K562 (cell line): ENCODE measurements at regions not wholly inside any gene's neighbourhood (a gene's known extent, or its start where the extent isn't known, plus 50 kb on each side); places are given as distances from the start of the nearest gene placed in this dataset.

Source experiments
- ATAC-seq: fragments of 200-7000 bp; cut with Tn5 transposase; 3 replicates; pipeline ENCODE4 v1.9.1; 2020; ENCODE audit warnings: moderate library complexity
- BruUV-seq: library from RNA; stranded (reverse); fragments of 400-500 nt; replicated peaks from 2 replicates; lab custom pipeline; 2021; lab: Mats Ljungman, UMichigan
- CTCF ChIA-PET: fragments of 300-600 bp; formaldehyde crosslinking; extraction: SDS; loops from one replicate; lab custom pipeline; 2021; ENCODE audit warnings: low intra/inter-chr PET ratio; lab: Yijun Ruan, JAX
- POLR2A ChIA-PET: fragments of 300-600, 350-650 bp; sonication (Branson Sonifier 250); formaldehyde crosslinking; extraction: SDS; loops from one replicate; lab custom pipeline; 2021; ENCODE audit warnings: antibody characterized with exemption, inconsistent platforms; lab: Yijun Ruan, JAX
- DNase-seq, 4 experiments: peaks; one replicate each; pipeline versions ENCODE4 v3.0.0 to v3.0.0-alpha.2; 2011 to 2018; ENCODE audit warnings: low spot score in 3 of 4, mixed read lengths in 3 of 4; ENCODE audit errors: extremely low read depth in 1 of 4
- FAIRE-seq: peaks from 2 replicates; lab custom pipeline; 2011; peaks lifted over from hg19 to GRCh38; lab: Jason Lieb, UNC
- H2AFZ ChIP-seq: 2 replicates; pipeline ENCODE4 v1.6.0; 2011; ENCODE audit warnings: low read depth, low read length, control low read depth, inconsistent platforms
- H3K27ac ChIP-seq: fragments of 200-600 bp; 3 replicates; pipeline ENCODE4 v1.8.0; 2011; ENCODE audit warnings: low read depth, mild to moderate bottlenecking, control low read depth, inconsistent platforms, low read length, moderate library complexity, mixed read lengths; ENCODE audit errors: extremely low read depth
- H3K27me3 ChIP-seq, 2 experiments: fragments of 300-600 bp in 1 of 2; 2 replicates in 1 of 2; 3 replicates in 1 of 2; pipeline versions ENCODE4 v1.6.0 to v1.8.0; 2011; ENCODE audit warnings: inconsistent platforms in 2 of 2, low read length in 2 of 2, mild to moderate bottlenecking in 1 of 2, mixed read lengths in 1 of 2, moderate library complexity in 1 of 2; ENCODE audit not compliant: control insufficient read depth in 2 of 2, insufficient read depth in 2 of 2
- H3K36me3 ChIP-seq: fragments of 300-600 bp; 3 replicates; pipeline ENCODE4 v1.8.0; 2011; ENCODE audit warnings: mild to moderate bottlenecking, low read length, inconsistent platforms; ENCODE audit not compliant: control insufficient read depth, insufficient read depth
- H3K4me1 ChIP-seq, 2 experiments: fragments of 200-600 bp in 1 of 2; replicated peaks in 1 of 2; 2 replicates in 1 of 2; 3 replicates in 1 of 2; pipeline versions ENCODE4 v1.5.1 to v1.8.0; 2011; ENCODE audit warnings: inconsistent platforms in 2 of 2, low read length in 2 of 2, mild to moderate bottlenecking in 1 of 2, mixed read lengths in 1 of 2, moderate library complexity in 1 of 2; ENCODE audit not compliant: control insufficient read depth in 2 of 2, insufficient read depth in 2 of 2
- H3K4me2 ChIP-seq: 2 replicates; pipeline ENCODE4 v1.6.1; 2011; ENCODE audit warnings: low read length, control low read depth, inconsistent platforms, mixed read lengths; ENCODE audit not compliant: insufficient read depth
- H3K4me3 ChIP-seq: fragments of 200-600 bp; sonication (generic), shearing (Covaris generic); 2 replicates; pipeline ENCODE4 v1.5.1; 2016; ENCODE audit warnings: control low read depth, inconsistent platforms
- H3K79me2 ChIP-seq: fragments of 200-600 bp; 3 replicates; pipeline ENCODE4 v1.8.0; 2011; ENCODE audit warnings: low read length, inconsistent platforms; ENCODE audit not compliant: control insufficient read depth, insufficient read depth
- H3K9ac ChIP-seq, 2 experiments: 2 replicates each; pipeline versions ENCODE4 v1.6.0 to v1.6.1; 2011; ENCODE audit warnings: low read depth in 2 of 2, low read length in 2 of 2, control low read depth in 1 of 2, inconsistent platforms in 1 of 2, mild to moderate bottlenecking in 1 of 2, mixed read lengths in 1 of 2; ENCODE audit not compliant: insufficient read depth in 1 of 2
- H3K9me1 ChIP-seq: one replicate; pipeline ENCODE4 v1.6.0; 2011; ENCODE audit warnings: inconsistent platforms, mild to moderate bottlenecking, low read length, moderate library complexity; ENCODE audit not compliant: control insufficient read depth, insufficient read depth
- H3K9me3 ChIP-seq: replicated peaks from 2 replicates; pipeline ENCODE4 v1.5.1; 2011; ENCODE audit warnings: low read depth, low read length, inconsistent platforms; ENCODE audit not compliant: control insufficient read depth, insufficient read depth
- H4K20me1 ChIP-seq: replicated peaks from 2 replicates; pipeline ENCODE4 v1.6.1; 2011; ENCODE audit warnings: low read length, inconsistent platforms, mixed read lengths; ENCODE audit not compliant: control insufficient read depth, insufficient read depth
- ELF1 ChIP-seq: fragments of 200-800 bp; sonication (Bioruptor generic); IDR thresholded peaks from 2 replicates; pipeline ENCODE4 v1.6.1; 2016; ENCODE audit warnings: missing genetic modification characterization, missing compliant biosample characterization
- EP300 ChIP-seq: IDR thresholded peaks from 2 replicates; pipeline ENCODE4 v1.6.1; 2012; ENCODE audit warnings: low read length, improper control_type of control experiment
- EP400 ChIP-seq: fragments of 450-650 bp; IDR thresholded peaks from 2 replicates; pipeline ENCODE4 v1.6.1; 2017; ENCODE audit warnings: antibody characterized with exemption, mild to moderate bottlenecking, moderate library complexity
- FOXK1 ChIP-seq: sonication (generic); formaldehyde crosslinking; IDR thresholded peaks from 2 replicates; pipeline ENCODE4 v1.8.0; 2022; ENCODE audit warnings: missing genetic modification reagents, mild to moderate bottlenecking, borderline replicate concordance
- KAT7 ChIP-seq: sonication (generic); formaldehyde crosslinking; IDR thresholded peaks from 2 replicates; pipeline ENCODE4 v1.8.0; 2022; ENCODE audit warnings: missing genetic modification reagents, mild to moderate bottlenecking, borderline replicate concordance
- TFAM ChIP-seq: fragments of 250-450 bp; sonication (Bioruptor Pico); conservative IDR thresholded peaks from 2 replicates; pipeline ENCODE4 v1.5.0; 2021; ENCODE audit warnings: mild to moderate bottlenecking, moderate library complexity
- ZNF324 ChIP-seq: fragments of 250-450 bp; sonication (Bioruptor Pico); IDR thresholded peaks from 2 replicates; pipeline ENCODE4 v1.4.0; 2020; ENCODE audit warnings: mild to moderate bottlenecking
- ZNF644 ChIP-seq: fragments of 200-800 bp; sonication (Bioruptor generic); IDR thresholded peaks from 2 replicates; pipeline ENCODE4 v1.6.1; 2016; ENCODE audit warnings: low read depth, missing genetic modification characterization, missing compliant biosample characterization
- ZNF707 ChIP-seq: fragments of 250-450 bp; sonication (Bioruptor Pico); conservative IDR thresholded peaks from 2 replicates; pipeline ENCODE4 v1.8.0; 2022; ENCODE audit warnings: inconsistent platforms, mild to moderate bottlenecking, moderate library complexity
- WGBS: fragments of 100-300 bp; shearing (Covaris generic); methylation state at CpG from one replicate; pipeline ENCODE4 v1.1.6; 2016; ENCODE audit warnings: low coverage, mixed read lengths; ENCODE audit not compliant: insufficient coverage; ENCODE audit errors: missing lambda C conversion rate; 5-methylcytosine and 5-hydroxymethylcytosine counted together
- in situ Hi-C: fragments of 300-500 bp; cut with MboI; formaldehyde crosslinking; loops from 4 replicates; pipeline ENCODE4 v1.15.0; 2018; ENCODE audit warnings: inconsistent platforms, mixed read lengths
- intact Hi-C: fragments of 100-400 bp; cut with micrococcal nuclease; formaldehyde crosslinking; loops from 2 replicates; pipeline ENCODE4 v1.14.2; 2022
- TF ChIP-seq, protein P1 (sequence below): sonication (generic); formaldehyde crosslinking; IDR thresholded peaks from 2 replicates; pipeline ENCODE4 v1.9.0; 2022; ENCODE audit warnings: mild to moderate bottlenecking, missing genetic modification reagents
- TF ChIP-seq, protein P2 (sequence below): fragments of 450-650 bp; IDR thresholded peaks from 2 replicates; pipeline ENCODE4 v1.6.1; 2018; ENCODE audit warnings: mild to moderate bottlenecking, low read depth; ENCODE audit not compliant: partially characterized antibody

DNA sequence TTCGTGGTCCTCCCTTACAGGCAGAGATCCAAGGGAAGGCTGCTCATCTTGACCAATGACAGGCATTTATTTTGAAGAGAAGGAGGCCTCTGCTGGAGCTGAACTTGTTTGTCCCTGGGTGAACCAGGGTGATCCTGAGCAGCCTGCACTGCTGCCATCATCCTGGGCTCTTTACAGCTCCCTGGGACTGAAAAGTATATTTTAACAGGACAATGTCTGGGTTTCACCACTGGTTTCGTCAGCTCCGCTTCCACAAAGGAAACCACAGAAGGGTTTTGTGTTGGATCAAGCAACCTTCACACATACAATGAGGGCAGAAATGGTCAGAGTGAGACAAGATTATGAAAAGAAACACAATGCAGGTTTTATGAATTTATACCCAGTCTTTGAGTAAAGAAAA, 400.7 kb upstream of the TPM1 start:
- Histone ChIP-seq H4K20me1 (no peaks in the 10 kb centered on the region), H3K9me1 (no peaks in the 10 kb centered on the region), H3K79me2 (no peaks in the 10 kb centered on the region), H3K27me3 (peaks cover 0 to 9% of the 10 kb centered on the region in 2 experiments; a peak in 2 of 5 replicates), H3K36me3 (no peaks in the 10 kb centered on the region), H3K9me3 (no peaks in the 10 kb centered on the region), H3K9ac (no peak overlapping the region), H2AFZ (no peak overlapping the region), H3K4me2 (no peak overlapping the region), H3K27ac (no peak overlapping the region), H3K4me3 (no peak overlapping the region), H3K4me1 (no peaks in the 10 kb centered on the region)
- no peak for FAIRE-seq
- intact Hi-C loops (no loop called here), in situ Hi-C loops (no loop called here)
- 0% methylated on average over 3 of the region's 3 CpGs for WGBS
- no peak for ATAC-seq
- no peak for DNase-seq
- TF ChIP-seq ZNF644 (tag) (no peak), FOXK1 (no peak), TFAM (CRISPR knock-in tag) (no peak), ELF1 (tag) (no peak), KAT7 (CRISPR knock-in tag) (no peak), EP300 (no peak), EP400 (no peak), ZNF324 (CRISPR knock-in tag) (no peak), ZNF707 (CRISPR knock-in tag) (no peak)
- TF ChIP-seq, protein P1, sequence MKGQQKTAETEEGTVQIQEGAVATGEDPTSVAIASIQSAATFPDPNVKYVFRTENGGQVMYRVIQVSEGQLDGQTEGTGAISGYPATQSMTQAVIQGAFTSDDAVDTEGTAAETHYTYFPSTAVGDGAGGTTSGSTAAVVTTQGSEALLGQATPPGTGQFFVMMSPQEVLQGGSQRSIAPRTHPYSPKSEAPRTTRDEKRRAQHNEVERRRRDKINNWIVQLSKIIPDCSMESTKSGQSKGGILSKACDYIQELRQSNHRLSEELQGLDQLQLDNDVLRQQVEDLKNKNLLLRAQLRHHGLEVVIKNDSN = no peak
- TF ChIP-seq, protein P2, sequence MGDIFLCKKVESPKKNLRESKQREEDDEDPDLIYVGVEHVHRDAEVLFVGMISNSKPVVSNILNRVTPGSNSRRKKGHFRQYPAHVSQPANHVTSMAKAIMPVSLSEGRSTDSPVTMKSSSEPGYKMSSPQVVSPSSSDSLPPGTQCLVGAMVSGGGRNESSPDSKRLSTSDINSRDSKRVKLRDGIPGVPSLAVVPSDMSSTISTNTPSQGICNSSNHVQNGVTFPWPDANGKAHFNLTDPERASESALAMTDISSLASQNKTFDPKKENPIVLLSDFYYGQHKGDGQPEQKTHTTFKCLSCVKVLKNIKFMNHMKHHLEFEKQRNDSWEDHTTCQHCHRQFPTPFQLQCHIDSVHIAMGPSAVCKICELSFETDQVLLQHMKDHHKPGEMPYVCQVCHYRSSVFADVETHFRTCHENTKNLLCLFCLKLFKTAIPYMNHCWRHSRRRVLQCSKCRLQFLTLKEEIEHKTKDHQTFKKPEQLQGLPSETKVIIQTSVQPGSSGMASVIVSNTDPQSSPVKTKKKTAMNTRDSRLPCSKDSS = no peak
- ChIA-PET POLR2A (interaction anchor here (0.9 kb wide), 1 partner anchor 100 kb away, joined by 3 read pairs; no protein-coding TSS in a partner anchor), CTCF (no interaction called here)
- BruUV-seq = no TSS peak
